AG04449 (cell line): ENCODE measurements at regions not wholly inside any gene's neighbourhood (a gene's known extent, or its start where the extent isn't known, plus 50 kb on each side); places are given as distances from the start of the nearest gene placed in this dataset.

Experiments
- CTCF ChIA-PET: fragments of 350-600 bp; formaldehyde crosslinking; extraction: SDS; loops from one replicate; lab custom pipeline; 2021; ENCODE audit warnings: antibody characterized with exemption; lab: Yijun Ruan, JAX
- POLR2A ChIA-PET: fragments of 400-600, 350-600 bp; formaldehyde crosslinking; extraction: SDS; loops from one replicate; lab custom pipeline; 2020; ENCODE audit warnings: antibody characterized with exemption, inconsistent platforms; lab: Yijun Ruan, JAX
- DNase-seq: peaks from one replicate; pipeline ENCODE4 v3.0.0-alpha.2; 2010; ENCODE audit warnings: low read depth, low spot score
- H3K4me3 ChIP-seq: 2 replicates; pipeline ENCODE4 v1.5.1; 2011; ENCODE audit warnings: low read depth, mild to moderate bottlenecking, control low read depth, low read length
- CTCF ChIP-seq: IDR thresholded peaks from one replicate; pipeline ENCODE4 v1.5.1; 2011; ENCODE audit warnings: mild to moderate bottlenecking, moderate library complexity, low read length, control low read depth, inconsistent platforms; ENCODE audit not compliant: insufficient read depth; ENCODE audit errors: missing control alignments

- DNase-seq: no peak
- CTCF ChIA-PET: no interaction called here
- TF ChIP-seq CTCF: no peak
- no peak overlapping the region for H3K4me3 ChIP-seq
- POLR2A ChIA-PET: no interaction called here
Observed at GRCh38 chr14:46018846-46019420, 632.6 kb downstream of the RPL10L start.

- no peak overlapping the region for H3K4me3 ChIP-seq
- no peak for DNase-seq
- ChIA-PET CTCF (no interaction called here), POLR2A (no interaction called here)
- TF ChIP-seq CTCF: no peak
Observed at GRCh38 chr14:46008348-46008747, 643.2 kb downstream of the RPL10L start.

GRCh38 chr14:45998554-45998953 is 653.0 kb downstream of the RPL10L start:
- no peak for DNase-seq
- TF ChIP-seq CTCF: no peak
- POLR2A ChIA-PET: no interaction called here
- no peak overlapping the region for H3K4me3 ChIP-seq
- CTCF ChIA-PET: no interaction called here

- ChIA-PET CTCF (no interaction called here), POLR2A (no interaction called here)
- no peak overlapping the region for H3K4me3 ChIP-seq
- no peak for TF ChIP-seq CTCF
- DNase-seq: no peak
Observed at GRCh38 chr14:45990252-45990651, 661.3 kb downstream of the RPL10L start.

GRCh38 chr14:45976001-45976400 is 675.6 kb downstream of the RPL10L start:
- CTCF ChIA-PET: no interaction called here
- H3K4me3 ChIP-seq: no peak overlapping the region
- no peak for DNase-seq
- no peak for TF ChIP-seq CTCF
- POLR2A ChIA-PET: no interaction called here

GRCh38 chr14:45972416-45972815 is 679.2 kb downstream of the RPL10L start:
- TF ChIP-seq CTCF: no peak
- CTCF ChIA-PET: no interaction called here

More at GRCh38 chr14:45972416-45972815, 679.2 kb downstream of the RPL10L start:
- no peak for DNase-seq
- no peak overlapping the region for H3K4me3 ChIP-seq
- POLR2A ChIA-PET: no interaction called here
